ENCODE measurements at regions not wholly inside any gene's neighbourhood (a gene's known extent, or its start where the extent isn't known, plus 50 kb on each side); places are given as distances from the start of the nearest gene placed in this dataset.

DNA sequence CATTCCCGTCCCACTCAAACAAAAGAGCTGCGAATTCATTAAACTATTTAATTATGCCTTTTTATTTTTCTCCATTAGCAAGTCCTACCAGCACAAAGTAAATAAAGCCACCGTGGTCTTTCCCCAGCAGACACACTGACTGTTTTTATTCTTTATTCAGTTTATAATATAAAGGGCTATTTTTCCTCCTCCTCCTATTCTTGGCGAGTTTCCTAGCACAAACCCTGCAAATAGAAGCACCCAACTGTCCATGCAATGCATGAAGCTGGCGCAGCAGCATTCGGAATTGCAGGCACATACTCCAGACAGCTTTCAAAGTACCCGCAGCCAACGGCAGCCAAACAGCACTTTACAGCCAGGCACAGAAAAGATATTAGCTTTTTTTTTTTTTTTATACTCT, 583.4 kb upstream of the PSMD7 start:
- Histone ChIP-seq H2BK20ac (ENCODE audit: low read length) (no peak overlapping the region), H3K27me3 (replicated peaks in 1 of 4; ENCODE audit: control insufficient read depth in 3 of 4, extremely low read depth in 1 of 4, insufficient read depth in 3 of 4, low read length in 3 of 4) (no peaks in the 10 kb centered on the region), H3K4me3 (ENCODE audit: extremely low read depth in 1 of 4, insufficient read depth in 2 of 4, low read depth in 3 of 4, low read length in 4 of 4) (no peak overlapping the region), H3K4ac (replicated peaks; ENCODE audit: insufficient read length, low read depth, low read length) (no peak overlapping the region), H3K4me2 (ENCODE audit: insufficient read depth in 1 of 2, low read depth in 2 of 2, low read length in 2 of 2) (no peak overlapping the region), H2BK15ac (ENCODE audit: low read length) (no peak overlapping the region), H3K36me3 (ENCODE audit: control insufficient read depth in 2 of 4, insufficient read depth in 4 of 4, low read length in 3 of 4) (no peaks in the 10 kb centered on the region), H2BK120ac (replicated peaks; ENCODE audit: low read depth, low read length) (no peak overlapping the region), H3K23ac (ENCODE audit: insufficient read length) (no peak overlapping the region), H3K14ac (ENCODE audit: insufficient read length) (no peak overlapping the region), H3K27ac (ENCODE audit: low read depth, low read length) (no peak overlapping the region), H3K79me1 (ENCODE audit: low read depth, low read length) (no peaks in the 10 kb centered on the region), H3K56ac (replicated peaks; ENCODE audit: insufficient read length, low read depth, low read length) (no peak overlapping the region), H3K79me2 (ENCODE audit: control insufficient read depth in 1 of 2, insufficient read depth in 2 of 2, low read length in 2 of 2) (no peaks in the 10 kb centered on the region), H4K5ac (ENCODE audit: insufficient read length, low read depth, low read length) (no peak overlapping the region), H2BK12ac (ENCODE audit: low read depth, low read length) (no peak overlapping the region), H3K9ac (replicated peaks in 1 of 4; ENCODE audit: extremely low read depth in 1 of 4, low read depth in 3 of 4, low read length in 3 of 4) (no peak overlapping the region), H4K20me1 (replicated peaks in 1 of 2; ENCODE audit: control insufficient read depth in 1 of 2, insufficient read depth in 2 of 2, low read length in 2 of 2) (no peaks in the 10 kb centered on the region), H2AFZ (ENCODE audit: low read length) (no peak overlapping the region), H3K9me3 (ENCODE audit: insufficient read depth in 2 of 2, low read depth in 1 of 2, low read length in 1 of 2) (no peaks in the 10 kb centered on the region), H3K18ac (ENCODE audit: extremely low read depth, low read length) (no peak overlapping the region), H3K4me1 (replicated peaks in 1 of 4; ENCODE audit: control insufficient read depth in 3 of 4, insufficient read depth in 4 of 4, low read length in 3 of 4) (peaks cover 0 to 8% (median 1%) of the 10 kb centered on the region in 4 experiments; a peak in 2 of 7 replicates), H2AK5ac (ENCODE audit: low read depth, low read length) (no peak overlapping the region), H4K8ac (ENCODE audit: extremely low read depth, insufficient read depth, low read length) (no peak overlapping the region), H3K23me2 (ENCODE audit: low read depth, low read length) (no peaks in the 10 kb centered on the region), H2BK5ac (ENCODE audit: low read depth, low read length) (no peak overlapping the region), H4K91ac (replicated peaks; ENCODE audit: insufficient read length, low read length) (no peak overlapping the region)
- DNase-seq (ENCODE audit: low read depth in 1 of 2, low spot score in 2 of 2) = no peak
- CTCF ChIA-PET (ENCODE audit: partially characterized antibody) = interaction anchor here (0.6 to 4.8 kb wide), 27 partner anchors 10 to 1041 kb away, joined by 3 to 32 read pairs (median 4); no protein-coding TSS in a partner anchor
- TF ChIP-seq ASH2L (IDR thresholded peaks at IDR 0.05; ENCODE audit: low read length) (no peak), EP300 (IDR thresholded peaks at IDR 0.05; ENCODE audit: borderline replicate concordance in 1 of 2, low read depth in 2 of 2, low read length in 2 of 2) (no peak), HDAC2 (IDR thresholded peaks at IDR 0.05; ENCODE audit: borderline replicate concordance in 1 of 2, low read depth in 2 of 2, low read length in 2 of 2) (no peak), CHD1 (IDR thresholded peaks at IDR 0.05; ENCODE audit: low read depth, low read length) (no peak), NRF1 (IDR thresholded peaks at IDR 0.05; ENCODE audit: low read depth, low read length) (no peak), RNF2 (IDR thresholded peaks at IDR 0.05; ENCODE audit: borderline replicate concordance, low read depth, low read length, missing control alignments, poor library complexity, severe bottlenecking) (no peak), ZNF274 (IDR thresholded peaks at IDR 0.05; ENCODE audit: borderline replicate concordance, extremely low read depth, low read length) (no peak)
- POLR2A ChIA-PET (ENCODE audit: partially characterized antibody) = no interaction called here
- 87% methylated on average over 8 of the region's 8 CpGs; no CpG with 5 or more reads in 1 of the 2 experiments for WGBS, 2 experiments (ENCODE audit: extremely low coverage in 1 of 2, insufficient coverage in 1 of 2, insufficient read length in 1 of 2, insufficient replicate concordance in 2 of 2, low coverage in 1 of 2, low lambda C conversion rate in 2 of 2, missing lambda C conversion rate in 1 of 2)
- FAIRE-seq = no peak

All from H1 (cell line).